HFFc6 (cell line): ENCODE measurements at regions not wholly inside any gene's neighbourhood (a gene's known extent, or its start where the extent isn't known, plus 50 kb on each side); places are given as distances from the start of the nearest gene placed in this dataset.
A peak's percentile ranks its signal among the peaks of the same experiment; 100 is the strongest.

ENCODE experiments used
- DNase-seq: peaks from one replicate; pipeline ENCODE4 v3.0.0-alpha.2; 2018
- H3K27ac Mint-ChIP-seq: 2 replicates; pipeline ENCODE4 v1.8.0; 2020; ENCODE audit warnings: mild to moderate bottlenecking, mixed read lengths
- H3K27me3 Mint-ChIP-seq: 2 replicates; pipeline ENCODE4 v1.8.0; 2021; ENCODE audit warnings: mild to moderate bottlenecking, moderate library complexity, mixed read lengths; ENCODE audit not compliant: insufficient read depth
- H3K36me3 Mint-ChIP-seq: 2 replicates; pipeline ENCODE4 v1.8.0; 2021; ENCODE audit warnings: low read depth, mixed read lengths
- H3K4me1 Mint-ChIP-seq: 2 replicates; pipeline ENCODE4 v1.8.0; 2020; ENCODE audit warnings: low read depth, mixed read lengths
- H3K4me3 Mint-ChIP-seq: 2 replicates; pipeline ENCODE4 v1.8.0; 2020; ENCODE audit warnings: mild to moderate bottlenecking, moderate library complexity, mixed read lengths
- H3K9me3 Mint-ChIP-seq: 2 replicates; pipeline ENCODE4 v1.8.0; 2020; ENCODE audit warnings: mild to moderate bottlenecking, mixed read lengths
- TF ChIP-seq, protein P1 (sequence below): fragments of 200-600 bp; sonication (generic); IDR thresholded peaks from 2 replicates; pipeline ENCODE4 v1.5.0; 2021; ENCODE audit warnings: antibody characterized with exemption, mild to moderate bottlenecking

GRCh38 chr2:144011098-144011497 is 508.8 kb downstream of the ZEB2 start:
- no peaks in the 10 kb centered on the region for H3K27me3 Mint-ChIP-seq
- TF ChIP-seq, protein P1, sequence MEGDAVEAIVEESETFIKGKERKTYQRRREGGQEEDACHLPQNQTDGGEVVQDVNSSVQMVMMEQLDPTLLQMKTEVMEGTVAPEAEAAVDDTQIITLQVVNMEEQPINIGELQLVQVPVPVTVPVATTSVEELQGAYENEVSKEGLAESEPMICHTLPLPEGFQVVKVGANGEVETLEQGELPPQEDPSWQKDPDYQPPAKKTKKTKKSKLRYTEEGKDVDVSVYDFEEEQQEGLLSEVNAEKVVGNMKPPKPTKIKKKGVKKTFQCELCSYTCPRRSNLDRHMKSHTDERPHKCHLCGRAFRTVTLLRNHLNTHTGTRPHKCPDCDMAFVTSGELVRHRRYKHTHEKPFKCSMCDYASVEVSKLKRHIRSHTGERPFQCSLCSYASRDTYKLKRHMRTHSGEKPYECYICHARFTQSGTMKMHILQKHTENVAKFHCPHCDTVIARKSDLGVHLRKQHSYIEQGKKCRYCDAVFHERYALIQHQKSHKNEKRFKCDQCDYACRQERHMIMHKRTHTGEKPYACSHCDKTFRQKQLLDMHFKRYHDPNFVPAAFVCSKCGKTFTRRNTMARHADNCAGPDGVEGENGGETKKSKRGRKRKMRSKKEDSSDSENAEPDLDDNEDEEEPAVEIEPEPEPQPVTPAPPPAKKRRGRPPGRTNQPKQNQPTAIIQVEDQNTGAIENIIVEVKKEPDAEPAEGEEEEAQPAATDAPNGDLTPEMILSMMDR, result no peak
- H3K4me1 Mint-ChIP-seq, result peaks cover 24% of the 10 kb centered on the region
- no peak overlapping the region for H3K27ac Mint-ChIP-seq
- DNase-seq, result no peak
- H3K4me3 Mint-ChIP-seq, result no peak overlapping the region
- H3K9me3 Mint-ChIP-seq, result no peaks in the 10 kb centered on the region
- H3K36me3 Mint-ChIP-seq, result peaks cover 4% of the 10 kb centered on the region; the same call in 1 of the 2 replicates

- Mint-ChIP-seq H3K9me3 (no peaks in the 10 kb centered on the region), H3K27me3 (no peaks in the 10 kb centered on the region)
Measured at GRCh38 chr2:144010096-144010836, 509.7 kb downstream of the ZEB2 start.

GRCh38 chr2:144006139-144006538 is 513.8 kb downstream of the ZEB2 start:
- H3K4me1 Mint-ChIP-seq, result peaks cover 10% of the 10 kb centered on the region; the same call in 1 of the 2 replicates
- H3K36me3 Mint-ChIP-seq, result no peaks in the 10 kb centered on the region
- no peak for DNase-seq
- TF ChIP-seq, protein P1, result no peak
- no peak overlapping the region for H3K4me3 Mint-ChIP-seq
- no peaks in the 10 kb centered on the region for H3K27me3 Mint-ChIP-seq
- no peaks in the 10 kb centered on the region for H3K9me3 Mint-ChIP-seq
- H3K27ac Mint-ChIP-seq, result no peak overlapping the region

More at GRCh38 chr2:144010096-144010836, 509.7 kb downstream of the ZEB2 start:
- DNase-seq, result no peak
- Mint-ChIP-seq H3K27ac (no peak overlapping the region), H3K4me1 (peaks cover 18% of the 10 kb centered on the region), H3K36me3 (no peaks in the 10 kb centered on the region), H3K4me3 (no peak overlapping the region)
- TF ChIP-seq, protein P1, result no peak

GRCh38 chr2:144004742-144005141 is 515.2 kb downstream of the ZEB2 start:
- H3K4me1 Mint-ChIP-seq, result peaks cover 10% of the 10 kb centered on the region; the same call in 1 of the 2 replicates
- H3K36me3 Mint-ChIP-seq, result no peaks in the 10 kb centered on the region
- H3K4me3 Mint-ChIP-seq, result peak overlapping the region; percentile 19; the same call in 1 of the 2 replicates
- H3K27ac Mint-ChIP-seq, result no peak overlapping the region
- H3K27me3 Mint-ChIP-seq, result no peaks in the 10 kb centered on the region
- no peaks in the 10 kb centered on the region for H3K9me3 Mint-ChIP-seq
- DNase-seq, result no peak
- TF ChIP-seq, protein P1, result no peak

DNA sequence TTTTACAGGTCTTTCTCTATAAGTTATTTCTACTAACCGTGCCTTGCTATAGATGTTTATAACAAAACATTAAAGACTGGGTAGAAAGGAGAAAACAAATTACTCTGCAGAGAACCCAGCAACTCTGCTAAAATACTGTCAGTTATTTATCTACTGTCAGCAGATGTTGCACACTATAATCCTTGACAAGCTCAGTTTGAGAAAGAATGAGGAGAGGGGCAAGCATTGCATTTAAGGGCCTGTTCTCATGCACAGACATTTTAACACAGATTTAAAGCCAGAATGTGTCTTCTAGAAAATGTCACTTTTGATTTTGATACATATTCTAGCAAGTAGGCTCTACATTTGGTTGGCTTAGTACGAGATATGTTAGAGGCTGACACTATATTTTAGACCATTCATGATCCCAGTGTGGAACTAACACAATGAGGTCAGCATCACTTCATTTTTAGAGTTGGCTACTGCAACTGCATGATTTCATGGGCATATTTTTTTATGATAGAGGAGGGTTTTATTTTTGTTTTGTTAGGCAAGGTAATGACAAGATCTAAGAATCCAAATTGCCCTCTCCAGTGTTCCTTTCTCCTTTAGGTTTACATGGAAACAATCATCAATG is 516.4 kb downstream of the ZEB2 start:
- DNase-seq, result no peak
- Mint-ChIP-seq H3K4me1 (peaks cover 10% of the 10 kb centered on the region; the same call in 1 of the 2 replicates), H3K9me3 (no peaks in the 10 kb centered on the region), H3K27ac (no peak overlapping the region), H3K36me3 (no peaks in the 10 kb centered on the region), H3K27me3 (no peaks in the 10 kb centered on the region), H3K4me3 (no peak overlapping the region)
- TF ChIP-seq, protein P1, result no peak
